ENCODE measurements at regions not wholly inside any gene's neighbourhood (a gene's known extent, or its start where the extent isn't known, plus 50 kb on each side); places are given as distances from the start of the nearest gene placed in this dataset.

DNA sequence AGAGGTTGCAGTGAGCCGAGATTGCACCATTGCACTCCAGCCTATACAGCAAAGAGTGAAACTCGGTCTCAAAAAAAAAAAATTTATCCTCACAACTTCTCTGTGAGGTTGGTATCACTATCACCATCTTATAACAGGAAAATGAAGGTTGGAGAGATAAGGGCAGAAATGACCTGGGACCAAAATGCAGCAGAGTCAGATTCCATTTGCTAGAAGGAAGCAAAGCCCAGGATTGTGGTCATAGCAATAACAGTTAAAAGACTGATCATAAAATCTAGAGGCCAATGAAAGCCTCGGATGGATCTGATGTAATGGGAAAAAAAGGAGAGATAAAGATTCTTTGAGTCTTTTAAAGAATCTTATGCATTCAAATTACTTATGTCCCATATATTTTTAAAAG lies 69.6 kb upstream of the TEKT1 start:
- TF ChIP-seq EP300 (IDR thresholded peaks at IDR 0.05; ENCODE audit: borderline replicate concordance) (no peak), NFIC (IDR thresholded peaks at IDR 0.05) (no peak)

Data from Ishikawa (cell line).